OCI-LY7 (cell line): ENCODE measurements at regions not wholly inside any gene's neighbourhood (a gene's known extent, or its start where the extent isn't known, plus 50 kb on each side); places are given as distances from the start of the nearest gene placed in this dataset.

Source experiments
- EZH2phosphoT487 ChIP-seq: fragments of 200-600 bp; sonication (generic); IDR thresholded peaks from 2 replicates; pipeline ENCODE4 v1.6.1; 2018; ENCODE audit warnings: low read depth, borderline replicate concordance, mild to moderate bottlenecking, mixed run types, antibody characterized with exemption, low read length, moderate library complexity, mixed read lengths
- TF ChIP-seq, protein P1 (sequence below): fragments of 200-600 bp; sonication (generic); conservative IDR thresholded peaks from 2 replicates; pipeline ENCODE4 v1.5.1; 2014; ENCODE audit warnings: mild to moderate bottlenecking, antibody characterized with exemption, low read length, moderate library complexity, mixed read lengths

DNA sequence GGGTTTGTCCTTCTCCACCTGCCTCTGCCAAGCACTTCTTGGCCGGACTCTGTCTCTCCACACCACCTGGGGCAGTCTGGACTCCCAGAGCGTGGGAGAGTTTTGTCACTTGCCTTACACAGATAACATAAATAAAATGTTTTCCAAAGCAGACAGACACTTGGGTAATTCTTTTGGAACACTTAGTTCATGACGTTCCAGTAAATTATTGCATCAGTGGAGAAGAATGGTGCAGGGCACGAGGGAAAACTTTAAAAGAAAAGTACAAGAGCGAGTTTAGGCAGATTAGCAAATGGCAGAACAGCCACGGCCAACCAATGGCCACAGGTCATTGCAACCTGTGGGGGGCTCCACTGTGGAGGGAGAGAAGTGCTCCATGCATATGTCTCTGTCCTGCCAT lies 170.6 kb upstream of the GRB10 start:
- TF ChIP-seq, protein P1, sequence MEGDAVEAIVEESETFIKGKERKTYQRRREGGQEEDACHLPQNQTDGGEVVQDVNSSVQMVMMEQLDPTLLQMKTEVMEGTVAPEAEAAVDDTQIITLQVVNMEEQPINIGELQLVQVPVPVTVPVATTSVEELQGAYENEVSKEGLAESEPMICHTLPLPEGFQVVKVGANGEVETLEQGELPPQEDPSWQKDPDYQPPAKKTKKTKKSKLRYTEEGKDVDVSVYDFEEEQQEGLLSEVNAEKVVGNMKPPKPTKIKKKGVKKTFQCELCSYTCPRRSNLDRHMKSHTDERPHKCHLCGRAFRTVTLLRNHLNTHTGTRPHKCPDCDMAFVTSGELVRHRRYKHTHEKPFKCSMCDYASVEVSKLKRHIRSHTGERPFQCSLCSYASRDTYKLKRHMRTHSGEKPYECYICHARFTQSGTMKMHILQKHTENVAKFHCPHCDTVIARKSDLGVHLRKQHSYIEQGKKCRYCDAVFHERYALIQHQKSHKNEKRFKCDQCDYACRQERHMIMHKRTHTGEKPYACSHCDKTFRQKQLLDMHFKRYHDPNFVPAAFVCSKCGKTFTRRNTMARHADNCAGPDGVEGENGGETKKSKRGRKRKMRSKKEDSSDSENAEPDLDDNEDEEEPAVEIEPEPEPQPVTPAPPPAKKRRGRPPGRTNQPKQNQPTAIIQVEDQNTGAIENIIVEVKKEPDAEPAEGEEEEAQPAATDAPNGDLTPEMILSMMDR = no peak
- TF ChIP-seq EZH2phosphoT487 = no peak
